MM.1S (cell line): ENCODE measurements at regions not wholly inside any gene's neighbourhood (a gene's known extent, or its start where the extent isn't known, plus 50 kb on each side); places are given as distances from the start of the nearest gene placed in this dataset.

Experiments used
- DNase-seq: peaks from one replicate; pipeline ENCODE4 v3.0.0-alpha.2; 2015
- H2AFZ ChIP-seq: fragments of 300-600 bp; sonication (generic); 2 replicates; pipeline ENCODE4 v1.6.0; 2016; ENCODE audit warnings: antibody characterized with exemption, low read length
- H3F3A ChIP-seq: fragments of 300-600 bp; sonication (generic); 2 replicates; pipeline ENCODE4 v1.6.1; 2016; ENCODE audit warnings: mild to moderate bottlenecking, antibody characterized with exemption, low read length, moderate library complexity, mixed read lengths; ENCODE audit not compliant: insufficient read depth
- H3K27ac ChIP-seq: fragments of 300-600 bp; sonication (generic); 2 replicates; pipeline ENCODE4 v1.5.1; 2016; ENCODE audit warnings: mild to moderate bottlenecking, low read length
- H3K27me3 ChIP-seq: fragments of 300-600 bp; sonication (generic); replicated peaks from 2 replicates; pipeline ENCODE4 v1.6.0; 2016; ENCODE audit warnings: low read length; ENCODE audit not compliant: insufficient read depth
- H3K36me3 ChIP-seq: fragments of 300-600 bp; sonication (generic); replicated peaks from 2 replicates; pipeline ENCODE4 v1.6.1; 2016; ENCODE audit warnings: mild to moderate bottlenecking, low read length, mixed read lengths; ENCODE audit not compliant: insufficient read depth
- H3K4me1 ChIP-seq: fragments of 300-600 bp; sonication (generic); 2 replicates; pipeline ENCODE4 v1.6.1; 2016; ENCODE audit warnings: low read length, mixed read lengths
- H3K4me2 ChIP-seq: fragments of 300-600 bp; sonication (generic); 2 replicates; pipeline ENCODE4 v1.6.0; 2016; ENCODE audit warnings: low read depth, low read length
- H3K4me3 ChIP-seq: fragments of 300-600 bp; sonication (generic); 2 replicates; pipeline ENCODE4 v1.5.1; 2016; ENCODE audit warnings: low read length, mixed read lengths
- H3K79me2 ChIP-seq: fragments of 300-600 bp; sonication (generic); 2 replicates; pipeline ENCODE4 v1.6.1; 2016; ENCODE audit warnings: mixed run types, low read length, mixed read lengths
- H3K9ac ChIP-seq: fragments of 300-600 bp; sonication (generic); 2 replicates; pipeline ENCODE4 v1.6.1; 2016; ENCODE audit warnings: low read length, mixed read lengths
- H3K9me2 ChIP-seq: fragments of 300-600 bp; sonication (generic); replicated peaks from 2 replicates; pipeline ENCODE4 v1.6.1; 2016; ENCODE audit warnings: mild to moderate bottlenecking, low read length, mixed read lengths; ENCODE audit not compliant: insufficient read depth
- H3K9me3 ChIP-seq: fragments of 300-600 bp; sonication (generic); replicated peaks from 2 replicates; pipeline ENCODE4 v1.6.1; 2016; ENCODE audit warnings: mild to moderate bottlenecking, low read length, mixed read lengths; ENCODE audit not compliant: insufficient read depth
- H4K20me1 ChIP-seq: fragments of 300-600 bp; sonication (generic); 2 replicates; pipeline ENCODE4 v1.6.1; 2016; ENCODE audit warnings: mild to moderate bottlenecking, low read length, moderate library complexity, mixed read lengths; ENCODE audit not compliant: insufficient read depth
- EZH2 ChIP-seq: fragments of 300-600 bp; sonication (generic); optimal IDR thresholded peaks from 2 replicates; pipeline ENCODE3; 2017; ENCODE audit warnings: low read depth, mild to moderate bottlenecking, antibody characterized with exemption, low read length, mixed read lengths
- EZH2phosphoT487 ChIP-seq: fragments of 300-600 bp; sonication (generic); IDR thresholded peaks from 2 replicates; pipeline ENCODE4 v1.6.1; 2018; ENCODE audit warnings: antibody characterized with exemption, low read length
- TF ChIP-seq, protein P1 (sequence below): fragments of 300-600 bp; sonication (generic); IDR thresholded peaks from 2 replicates; pipeline ENCODE4 v1.5.1; 2016; ENCODE audit warnings: antibody characterized with exemption, low read length, mixed read lengths

DNA sequence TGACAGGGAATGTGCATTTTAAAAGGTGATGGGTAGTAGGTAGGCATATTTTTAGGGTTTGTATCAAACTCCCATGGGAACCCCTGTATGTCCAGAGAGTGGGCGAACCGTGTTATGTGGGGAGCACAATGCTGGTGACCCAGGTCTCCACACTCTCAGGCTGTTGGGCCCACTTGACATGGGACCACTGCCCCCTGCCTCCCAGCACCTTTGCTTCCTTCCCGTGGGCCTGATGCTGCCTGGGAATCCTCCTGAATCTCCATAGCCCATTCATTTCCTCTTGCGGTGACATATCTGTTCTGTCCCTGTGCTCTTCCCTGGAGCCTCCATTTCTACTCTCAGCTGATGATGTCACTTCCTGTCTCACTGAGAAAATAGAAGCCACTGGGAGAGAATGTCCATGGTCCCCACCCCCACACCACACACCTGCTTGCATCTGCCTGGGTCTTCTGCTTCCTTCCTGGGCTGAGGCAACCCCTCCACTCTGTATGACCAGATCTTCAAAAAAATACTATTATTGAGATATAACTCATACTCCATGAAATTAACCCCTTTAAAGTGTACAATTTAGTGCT is 55.8 kb upstream of the THY1 start:
- H3K9me2 ChIP-seq, result no peaks in the 10 kb centered on the region
- no peak overlapping the region for H3K27ac ChIP-seq
- no peak overlapping the region for H3K4me2 ChIP-seq
- no peaks in the 10 kb centered on the region for H3F3A ChIP-seq
- H3K36me3 ChIP-seq, result no peaks in the 10 kb centered on the region
- no peak overlapping the region for H3K4me3 ChIP-seq
- TF ChIP-seq EZH2phosphoT487 (no peak), EZH2 (no peak)
- TF ChIP-seq, protein P1, sequence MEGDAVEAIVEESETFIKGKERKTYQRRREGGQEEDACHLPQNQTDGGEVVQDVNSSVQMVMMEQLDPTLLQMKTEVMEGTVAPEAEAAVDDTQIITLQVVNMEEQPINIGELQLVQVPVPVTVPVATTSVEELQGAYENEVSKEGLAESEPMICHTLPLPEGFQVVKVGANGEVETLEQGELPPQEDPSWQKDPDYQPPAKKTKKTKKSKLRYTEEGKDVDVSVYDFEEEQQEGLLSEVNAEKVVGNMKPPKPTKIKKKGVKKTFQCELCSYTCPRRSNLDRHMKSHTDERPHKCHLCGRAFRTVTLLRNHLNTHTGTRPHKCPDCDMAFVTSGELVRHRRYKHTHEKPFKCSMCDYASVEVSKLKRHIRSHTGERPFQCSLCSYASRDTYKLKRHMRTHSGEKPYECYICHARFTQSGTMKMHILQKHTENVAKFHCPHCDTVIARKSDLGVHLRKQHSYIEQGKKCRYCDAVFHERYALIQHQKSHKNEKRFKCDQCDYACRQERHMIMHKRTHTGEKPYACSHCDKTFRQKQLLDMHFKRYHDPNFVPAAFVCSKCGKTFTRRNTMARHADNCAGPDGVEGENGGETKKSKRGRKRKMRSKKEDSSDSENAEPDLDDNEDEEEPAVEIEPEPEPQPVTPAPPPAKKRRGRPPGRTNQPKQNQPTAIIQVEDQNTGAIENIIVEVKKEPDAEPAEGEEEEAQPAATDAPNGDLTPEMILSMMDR, result no peak
- no peak overlapping the region for H2AFZ ChIP-seq
- 0 out of 2 replicates have a peak, but pooled peaks cover 8% of the 10 kb centered on the region for H3K27me3 ChIP-seq
- no peaks in the 10 kb centered on the region for H3K9me3 ChIP-seq
- no peaks in the 10 kb centered on the region for H3K4me1 ChIP-seq
- H3K79me2 ChIP-seq, result no peaks in the 10 kb centered on the region
- H4K20me1 ChIP-seq, result no peaks in the 10 kb centered on the region
- DNase-seq, result no peak
- H3K9ac ChIP-seq, result no peak overlapping the region

DNA sequence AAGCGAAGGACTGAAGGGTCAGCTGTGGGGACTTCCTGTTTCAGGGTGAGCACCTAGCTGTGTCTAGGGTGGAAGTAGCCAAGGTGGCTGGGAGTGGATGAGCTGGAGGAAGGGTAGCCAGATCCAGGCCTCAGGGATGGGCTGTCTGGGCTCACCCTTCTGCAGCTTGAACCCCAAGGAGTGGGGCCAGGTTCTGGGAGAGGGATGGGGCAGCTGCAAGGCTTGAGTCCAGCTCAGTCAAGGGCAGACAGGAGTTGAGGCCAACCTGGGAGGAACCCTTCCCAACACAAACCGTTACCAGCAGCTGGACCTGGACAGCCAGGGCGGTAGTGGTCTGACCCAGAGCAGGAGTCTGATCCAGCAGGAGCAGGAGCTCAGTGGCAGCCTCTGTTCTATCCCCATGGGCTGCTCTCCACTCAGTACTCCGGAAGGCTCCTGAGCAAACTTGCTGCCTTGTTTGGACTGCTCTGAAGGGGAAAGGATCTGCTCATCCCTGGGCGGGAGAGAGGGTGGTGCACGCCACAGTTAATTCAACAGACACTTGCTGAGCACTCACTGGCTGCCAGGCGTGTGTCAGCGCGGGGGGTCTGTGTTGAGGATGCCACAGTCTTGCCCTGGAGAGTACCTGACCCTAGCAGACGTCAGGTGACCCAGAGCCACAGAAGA is 53.8 kb upstream of the THY1 start:
- H3K4me2 ChIP-seq, result no peak overlapping the region
- no peak overlapping the region for H3K4me3 ChIP-seq
- H3K9me3 ChIP-seq, result no peaks in the 10 kb centered on the region
- H3F3A ChIP-seq, result no peaks in the 10 kb centered on the region
- H3K27ac ChIP-seq, result no peak overlapping the region
- no peaks in the 10 kb centered on the region for H3K79me2 ChIP-seq
- H3K4me1 ChIP-seq, result no peaks in the 10 kb centered on the region
- DNase-seq, result no peak
- H2AFZ ChIP-seq, result no peak overlapping the region
- TF ChIP-seq EZH2 (no peak), EZH2phosphoT487 (no peak)
- TF ChIP-seq, protein P1, result no peak
- no peaks in the 10 kb centered on the region for H3K27me3 ChIP-seq
- H3K36me3 ChIP-seq, result no peaks in the 10 kb centered on the region
- H3K9ac ChIP-seq, result no peak overlapping the region
- no peaks in the 10 kb centered on the region for H4K20me1 ChIP-seq
- no peaks in the 10 kb centered on the region for H3K9me2 ChIP-seq

DNA sequence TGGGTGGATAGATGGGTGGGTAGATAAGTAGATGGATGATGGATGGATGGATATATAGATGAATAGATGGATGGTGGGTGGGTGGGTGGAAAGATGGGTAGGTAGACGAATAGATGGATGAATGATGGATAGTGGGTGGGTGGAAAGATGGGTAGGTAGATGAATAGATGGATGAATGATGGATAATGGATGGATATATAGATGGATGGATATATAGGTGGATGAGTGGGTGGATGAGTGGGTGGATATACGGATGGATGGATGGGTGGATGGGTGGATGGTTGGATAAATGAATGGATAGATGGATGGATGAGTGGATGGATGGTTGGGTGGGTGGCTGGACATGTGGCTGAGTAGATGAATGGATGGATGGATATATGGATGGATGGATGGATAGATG is 53.1 kb upstream of the THY1 start:
- no peak for DNase-seq
- no peaks in the 10 kb centered on the region for H3F3A ChIP-seq

More for the DNA sequence above, 53.1 kb upstream of the THY1 start:
- Histone ChIP-seq H4K20me1 (no peaks in the 10 kb centered on the region), H3K9ac (no peak overlapping the region), H2AFZ (no peak overlapping the region), H3K27me3 (no peaks in the 10 kb centered on the region), H3K4me1 (no peaks in the 10 kb centered on the region), H3K9me3 (no peaks in the 10 kb centered on the region), H3K36me3 (no peaks in the 10 kb centered on the region), H3K27ac (no peak overlapping the region), H3K79me2 (no peaks in the 10 kb centered on the region), H3K9me2 (no peaks in the 10 kb centered on the region), H3K4me2 (no peak overlapping the region), H3K4me3 (no peak overlapping the region)
- TF ChIP-seq, protein P1, result no peak
- TF ChIP-seq EZH2phosphoT487 (no peak), EZH2 (no peak)
